Testis (tissue), 2 donors: ENCODE measurements at regions not wholly inside any gene's neighbourhood (a gene's known extent, or its start where the extent isn't known, plus 50 kb on each side); places are given as distances from the start of the nearest gene placed in this dataset.

Experiments used
- CTCF ChIP-seq, 3 experiments: fragments of 450-650 bp in 2 of 3; fragments of 200-600 bp in 1 of 3; sonication (generic) in 1 of 3; IDR thresholded peaks; one replicate each; pipeline ENCODE4 v1.5.1; 2016 to 2019; ENCODE audit warnings: antibody characterized with exemption in 3 of 3, mild to moderate bottlenecking in 2 of 3, moderate library complexity in 1 of 3
- POLR2A ChIP-seq: fragments of 450-650 bp; IDR thresholded peaks from one replicate; pipeline ENCODE4 v1.6.1; 2017; ENCODE audit warnings: antibody characterized with exemption, mild to moderate bottlenecking, moderate library complexity

- TF ChIP-seq POLR2A: no peak
- TF ChIP-seq CTCF (IDR thresholded peaks at IDR 0.05): no peak
These were observed 324.8 kb downstream of the COL11A1 start for GRCh38 chr1:102783487-102783886.
